Osteoblast (primary cell): ENCODE measurements at regions not wholly inside any gene's neighbourhood (a gene's known extent, or its start where the extent isn't known, plus 50 kb on each side); places are given as distances from the start of the nearest gene placed in this dataset.
"Not testable (repeated sequence)": the region's sequence is repeated elsewhere in the genome, so short reads cannot be mapped to it uniquely, and the experiment has no call there.

ENCODE experiments used
- DNase-seq: peaks from one replicate; pipeline ENCODE4 v3.0.0; 2011; ENCODE audit warnings: low spot score, mixed read lengths; ENCODE audit not compliant: insufficient read length; ENCODE audit errors: missing footprints
- H2AFZ ChIP-seq: 2 replicates; pipeline ENCODE4 v1.6.0; 2011; ENCODE audit warnings: mild to moderate bottlenecking, low read length
- H3K27ac ChIP-seq: 2 replicates; pipeline ENCODE4 v1.5.1; 2011; ENCODE audit warnings: mild to moderate bottlenecking, low read depth, low read length, moderate library complexity
- H3K27me3 ChIP-seq: 2 replicates; pipeline ENCODE4 v1.6.0; 2012; ENCODE audit warnings: mild to moderate bottlenecking, control low read depth, inconsistent platforms, low read length, moderate library complexity; ENCODE audit not compliant: insufficient read depth
- H3K36me3 ChIP-seq: 2 replicates; pipeline ENCODE4 v1.5.1; 2011; ENCODE audit warnings: mild to moderate bottlenecking, low read length, control low read depth, moderate library complexity; ENCODE audit not compliant: insufficient read depth
- H3K4me1 ChIP-seq: 2 replicates; pipeline ENCODE4 v1.5.1; 2011; ENCODE audit warnings: mild to moderate bottlenecking, low read length, control low read depth, moderate library complexity; ENCODE audit not compliant: insufficient read depth
- H3K4me2 ChIP-seq: 2 replicates; pipeline ENCODE4 v1.6.0; 2011; ENCODE audit warnings: mild to moderate bottlenecking, low read length; ENCODE audit not compliant: insufficient read depth
- H3K4me3 ChIP-seq: fragments of 200-600 bp; sonication (generic); 3 replicates; pipeline ENCODE4 v1.5.1; 2012; ENCODE audit warnings: mild to moderate bottlenecking, low read length, inconsistent platforms; ENCODE audit not compliant: insufficient read depth
- H3K79me2 ChIP-seq: 2 replicates; pipeline ENCODE4 v1.6.0; 2012; ENCODE audit warnings: mild to moderate bottlenecking, low read length, control low read depth, inconsistent platforms; ENCODE audit not compliant: insufficient read depth
- H3K9me3 ChIP-seq: 2 replicates; pipeline ENCODE4 v1.5.1; 2011; ENCODE audit warnings: low read depth, low read length, control low read depth
- H4K20me1 ChIP-seq: 2 replicates; pipeline ENCODE4 v1.6.0; 2012; ENCODE audit warnings: mild to moderate bottlenecking, low read length, control low read depth; ENCODE audit not compliant: insufficient read depth
- CTCF ChIP-seq: IDR thresholded peaks from 2 replicates; pipeline ENCODE4 v1.5.1; 2011; ENCODE audit warnings: mild to moderate bottlenecking, low read depth, low read length, moderate library complexity; ENCODE audit errors: extremely low read depth

GRCh38 chr5:115695310-115695880, 69.6 kb upstream of the TMED7 start:
- no peak for TF ChIP-seq CTCF
- H3K79me2 ChIP-seq: no peaks in the 10 kb centered on the region
- no peak overlapping the region for H3K4me3 ChIP-seq
- H3K27ac ChIP-seq: no peak overlapping the region
- H3K4me1 ChIP-seq: no peaks in the 10 kb centered on the region
- H4K20me1 ChIP-seq: no peaks in the 10 kb centered on the region
- no peak overlapping the region for H3K4me2 ChIP-seq
- no peak overlapping the region for H2AFZ ChIP-seq
- H3K36me3 ChIP-seq: no peaks in the 10 kb centered on the region
- peaks cover 4% of the 10 kb centered on the region for H3K27me3 ChIP-seq
- H3K9me3 ChIP-seq: no peaks in the 10 kb centered on the region
- no peak for DNase-seq

- not testable (repeated sequence) for H3K27ac ChIP-seq, H3K4me3 ChIP-seq, H4K20me1 ChIP-seq, H3K27me3 ChIP-seq, H3K4me2 ChIP-seq, H3K36me3 ChIP-seq, DNase-seq, H3K79me2 ChIP-seq, H2AFZ ChIP-seq, H3K4me1 ChIP-seq, H3K9me3 ChIP-seq
Measured at GRCh38 chr5:115691814-115692213, 66.0 kb upstream of the TMED7 start.

GRCh38 chr5:115686738-115687074, 60.9 kb upstream of the TMED7 start:
- DNase-seq: peak; percentile 89

GRCh38 chr5:115686051-115686737, 60.4 kb upstream of the TMED7 start:
- DNase-seq: peak; percentile 79
- H3K36me3 ChIP-seq: no peaks in the 10 kb centered on the region
- TF ChIP-seq CTCF: no peak
- H3K27me3 ChIP-seq: peaks cover 6% of the 10 kb centered on the region
- no peaks in the 10 kb centered on the region for H4K20me1 ChIP-seq
- no peak overlapping the region for H2AFZ ChIP-seq
- peaks cover 12% of the 10 kb centered on the region for H3K4me1 ChIP-seq
- peak overlapping the region; percentile 24 for H3K27ac ChIP-seq
- H3K4me3 ChIP-seq: no peak overlapping the region
- H3K79me2 ChIP-seq: no peaks in the 10 kb centered on the region
- H3K9me3 ChIP-seq: no peaks in the 10 kb centered on the region
- peak overlapping the region; percentile 28 for H3K4me2 ChIP-seq

More at GRCh38 chr5:115686738-115687074, 60.9 kb upstream of the TMED7 start:
- Histone ChIP-seq H3K4me2 (peak overlapping the region; percentile 28), H3K4me3 (no peak overlapping the region), H2AFZ (no peak overlapping the region), H3K36me3 (no peaks in the 10 kb centered on the region), H3K27ac (peak overlapping the region; percentile 24), H3K27me3 (peaks cover 6% of the 10 kb centered on the region), H3K4me1 (peaks cover 12% of the 10 kb centered on the region), H4K20me1 (no peaks in the 10 kb centered on the region), H3K9me3 (no peaks in the 10 kb centered on the region), H3K79me2 (no peaks in the 10 kb centered on the region)
- TF ChIP-seq CTCF: no peak
